CD4-positive, CD25-positive, alpha-beta regulatory T cell (primary cell): ENCODE measurements at regions not wholly inside any gene's neighbourhood (a gene's known extent, or its start where the extent isn't known, plus 50 kb on each side); places are given as distances from the start of the nearest gene placed in this dataset.

Experiments used
- ATAC-seq, 2 donors: fragments of 150-1000 bp; cut with Tn5 transposase; one replicate each; pipeline ENCODE4 v1.10.0; 2021; ENCODE audit warnings: low read depth in 2 of 2, moderate number of reproducible peaks in 2 of 2, moderate library complexity in 1 of 2
- DNase-seq, 3 donors: peaks; one replicate each; pipeline versions ENCODE4 v3.0.0 to v3.0.0-alpha.2; 2012 to 2022; ENCODE audit warnings: mixed read lengths in 1 of 3
- H3K27ac ChIP-seq: one replicate; pipeline ENCODE4 v1.7.0; 2013; ENCODE audit warnings: mild to moderate bottlenecking, low read length; ENCODE audit not compliant: insufficient read depth, poor library complexity, severe bottlenecking
- H3K27me3 ChIP-seq: one replicate; pipeline ENCODE4 v1.7.0; 2013; ENCODE audit warnings: low read length; ENCODE audit not compliant: control insufficient read depth, insufficient read depth
- H3K36me3 ChIP-seq: one replicate; pipeline ENCODE4 v1.7.0; 2013; ENCODE audit warnings: mild to moderate bottlenecking, low read length, moderate library complexity; ENCODE audit not compliant: control insufficient read depth, insufficient read depth
- H3K4me1 ChIP-seq: 2 replicates; pipeline ENCODE4 v1.7.0; 2013; ENCODE audit warnings: mild to moderate bottlenecking, low read length; ENCODE audit not compliant: insufficient read depth, control insufficient read depth, poor library complexity, severe bottlenecking
- H3K4me3 ChIP-seq: one replicate; pipeline ENCODE4 v1.7.0; 2013; ENCODE audit warnings: low read depth, mild to moderate bottlenecking, low read length, moderate library complexity
- H3K9me3 ChIP-seq, 2 experiments: 1 replicate in 1 of 2; 2 replicates in 1 of 2; pipeline ENCODE4 v1.7.0; 2013; ENCODE audit warnings: low read length in 2 of 2, mild to moderate bottlenecking in 1 of 2, moderate library complexity in 1 of 2; ENCODE audit not compliant: control insufficient read depth in 2 of 2
- H3K27ac Mint-ChIP-seq, 3 donors: one replicate each; pipeline ENCODE4 v1.8.0; 2020 to 2022; ENCODE audit warnings: mild to moderate bottlenecking in 3 of 3, mixed read lengths in 3 of 3, moderate library complexity in 2 of 3
- H3K27me3 Mint-ChIP-seq: one replicate; pipeline ENCODE4 v1.8.0; 2022; ENCODE audit warnings: mild to moderate bottlenecking, mixed read lengths
- H3K36me3 Mint-ChIP-seq: one replicate; pipeline ENCODE4 v1.8.0; 2020; ENCODE audit warnings: mixed read lengths
- H3K4me1 Mint-ChIP-seq, 4 donors: one replicate each; pipeline ENCODE4 v1.8.0; 2020 to 2022; ENCODE audit warnings: mixed read lengths in 4 of 4, mild to moderate bottlenecking in 1 of 4
- H3K4me3 Mint-ChIP-seq, 4 donors: one replicate each; pipeline ENCODE4 v1.8.0; 2020 to 2022; ENCODE audit warnings: mild to moderate bottlenecking in 4 of 4, mixed read lengths in 4 of 4, moderate library complexity in 3 of 4
- H3K9me3 Mint-ChIP-seq, 7 donors: one replicate each; pipeline ENCODE4 v1.8.0; 2020 to 2022; ENCODE audit warnings: mixed read lengths in 7 of 7, mild to moderate bottlenecking in 3 of 7, moderate library complexity in 2 of 7

GRCh38 chr7:1357601-1358271 lies 101.5 kb downstream of the MICALL2 start:
- Histone ChIP-seq H3K36me3 (no peaks in the 10 kb centered on the region), H3K27ac (no peak overlapping the region), H3K9me3 (no peaks in the 10 kb centered on the region), H3K4me1 (no peaks in the 10 kb centered on the region), H3K4me3 (no peak overlapping the region), H3K27me3 (no peaks in the 10 kb centered on the region)
- DNase-seq (peak in 1 of 3 donors; percentile 20), ATAC-seq (peak in 1 of 2 donors; percentile 36)
- H3K36me3 Mint-ChIP-seq: no peaks in the 10 kb centered on the region
- no peak overlapping the region for H3K4me3 Mint-ChIP-seq
- peaks cover 0 to 2% (median 0%) of the 10 kb centered on the region in 7 donors for H3K9me3 Mint-ChIP-seq
- H3K27me3 Mint-ChIP-seq: no peaks in the 10 kb centered on the region
- H3K4me1 Mint-ChIP-seq: no peaks in the 10 kb centered on the region
- H3K27ac Mint-ChIP-seq: no peak overlapping the region

GRCh38 chr7:1358376-1359050 lies 100.8 kb downstream of the MICALL2 start:
- no peaks in the 10 kb centered on the region for H3K9me3 ChIP-seq
- no peaks in the 10 kb centered on the region for H3K4me1 ChIP-seq
- Mint-ChIP-seq H3K36me3 (no peaks in the 10 kb centered on the region), H3K27ac (no peak overlapping the region), H3K27me3 (no peaks in the 10 kb centered on the region), H3K4me3 (no peak overlapping the region), H3K9me3 (peaks cover 0 to 2% (median 0%) of the 10 kb centered on the region in 7 donors), H3K4me1 (no peaks in the 10 kb centered on the region)
- H3K4me3 ChIP-seq: no peak overlapping the region
- H3K27ac ChIP-seq: no peak overlapping the region
- DNase-seq (no peak), ATAC-seq (no peak)
- no peaks in the 10 kb centered on the region for H3K27me3 ChIP-seq
- H3K36me3 ChIP-seq: no peaks in the 10 kb centered on the region

GRCh38 chr7:1359051-1359400 lies 100.2 kb downstream of the MICALL2 start:
- no peak overlapping the region for H3K27ac Mint-ChIP-seq

GRCh38 chr7:1359681-1360485 lies 99.4 kb downstream of the MICALL2 start:
- H3K27ac Mint-ChIP-seq: peak overlapping the region in 1 of 3 donors; percentile 48
- Histone ChIP-seq H3K9me3 (no peaks in the 10 kb centered on the region), H3K36me3 (no peaks in the 10 kb centered on the region), H3K4me1 (no peaks in the 10 kb centered on the region), H3K27me3 (no peaks in the 10 kb centered on the region), H3K4me3 (no peak overlapping the region), H3K27ac (no peak overlapping the region)
- H3K27me3 Mint-ChIP-seq: no peaks in the 10 kb centered on the region
- H3K4me1 Mint-ChIP-seq: no peaks in the 10 kb centered on the region
- H3K4me3 Mint-ChIP-seq: peak overlapping the region in 1 of 4 donors; percentile 21
- DNase-seq: no peak
- H3K36me3 Mint-ChIP-seq: no peaks in the 10 kb centered on the region
- peaks cover 0 to 2% (median 0%) of the 10 kb centered on the region in 7 donors for H3K9me3 Mint-ChIP-seq
- ATAC-seq: no peak

More at GRCh38 chr7:1359051-1359400, 100.2 kb downstream of the MICALL2 start:
- ATAC-seq (no peak), DNase-seq (no peak)
- peaks cover 0 to 2% (median 0%) of the 10 kb centered on the region in 7 donors for H3K9me3 Mint-ChIP-seq
- no peaks in the 10 kb centered on the region for H3K27me3 Mint-ChIP-seq
- no peak overlapping the region for H3K4me3 Mint-ChIP-seq
- H3K4me1 Mint-ChIP-seq: no peaks in the 10 kb centered on the region
- no peaks in the 10 kb centered on the region for H3K36me3 Mint-ChIP-seq
- Histone ChIP-seq H3K4me3 (no peak overlapping the region), H3K9me3 (no peaks in the 10 kb centered on the region), H3K27me3 (no peaks in the 10 kb centered on the region), H3K36me3 (no peaks in the 10 kb centered on the region), H3K27ac (no peak overlapping the region), H3K4me1 (no peaks in the 10 kb centered on the region)

GRCh38 chr7:1360521-1360971 lies 98.7 kb downstream of the MICALL2 start:
- no peaks in the 10 kb centered on the region for H3K4me1 Mint-ChIP-seq
- no peak overlapping the region for H3K4me3 ChIP-seq
- no peaks in the 10 kb centered on the region for H3K4me1 ChIP-seq
- no peak overlapping the region for H3K27ac Mint-ChIP-seq
- H3K9me3 ChIP-seq: no peaks in the 10 kb centered on the region
- no peak for ATAC-seq
- H3K36me3 Mint-ChIP-seq: no peaks in the 10 kb centered on the region
- H3K4me3 Mint-ChIP-seq: no peak overlapping the region
- H3K36me3 ChIP-seq: no peaks in the 10 kb centered on the region
- H3K27me3 ChIP-seq: no peaks in the 10 kb centered on the region
- peaks cover 3% of the 10 kb centered on the region for H3K27me3 Mint-ChIP-seq
- peaks cover 0 to 4% (median 0%) of the 10 kb centered on the region in 7 donors for H3K9me3 Mint-ChIP-seq
- no peak for DNase-seq
- H3K27ac ChIP-seq: no peak overlapping the region

GRCh38 chr7:1361016-1361755 lies 98.1 kb downstream of the MICALL2 start:
- ATAC-seq (no peak), DNase-seq (no peak)
- no peak overlapping the region for H3K27ac ChIP-seq
- no peak overlapping the region for H3K27ac Mint-ChIP-seq
- no peak overlapping the region for H3K4me3 Mint-ChIP-seq
- no peaks in the 10 kb centered on the region for H3K36me3 Mint-ChIP-seq
- peaks cover 0 to 10% (median 0%) of the 10 kb centered on the region in 7 donors for H3K9me3 Mint-ChIP-seq
- no peaks in the 10 kb centered on the region for H3K4me1 Mint-ChIP-seq
- no peaks in the 10 kb centered on the region for H3K36me3 ChIP-seq
- H3K4me1 ChIP-seq: no peaks in the 10 kb centered on the region
- H3K27me3 ChIP-seq: no peaks in the 10 kb centered on the region
- peaks cover 7% of the 10 kb centered on the region for H3K27me3 Mint-ChIP-seq
- H3K4me3 ChIP-seq: no peak overlapping the region
- H3K9me3 ChIP-seq: no peaks in the 10 kb centered on the region

GRCh38 chr7:1361756-1362125 lies 97.5 kb downstream of the MICALL2 start:
- Mint-ChIP-seq H3K4me1 (no peaks in the 10 kb centered on the region), H3K27ac (no peak overlapping the region), H3K4me3 (no peak overlapping the region), H3K9me3 (peaks cover 0 to 10% (median 0%) of the 10 kb centered on the region in 7 donors), H3K36me3 (no peaks in the 10 kb centered on the region), H3K27me3 (peaks cover 7% of the 10 kb centered on the region)
- ATAC-seq: no peak
- no peak for DNase-seq
- no peaks in the 10 kb centered on the region for H3K36me3 ChIP-seq
- no peaks in the 10 kb centered on the region for H3K9me3 ChIP-seq
- no peak overlapping the region for H3K4me3 ChIP-seq
- no peak overlapping the region for H3K27ac ChIP-seq
- no peaks in the 10 kb centered on the region for H3K4me1 ChIP-seq
- H3K27me3 ChIP-seq: no peaks in the 10 kb centered on the region
